ENCODE measurements at regions not wholly inside any gene's neighbourhood (a gene's known extent, or its start where the extent isn't known, plus 50 kb on each side); places are given as distances from the start of the nearest gene placed in this dataset.

DNA sequence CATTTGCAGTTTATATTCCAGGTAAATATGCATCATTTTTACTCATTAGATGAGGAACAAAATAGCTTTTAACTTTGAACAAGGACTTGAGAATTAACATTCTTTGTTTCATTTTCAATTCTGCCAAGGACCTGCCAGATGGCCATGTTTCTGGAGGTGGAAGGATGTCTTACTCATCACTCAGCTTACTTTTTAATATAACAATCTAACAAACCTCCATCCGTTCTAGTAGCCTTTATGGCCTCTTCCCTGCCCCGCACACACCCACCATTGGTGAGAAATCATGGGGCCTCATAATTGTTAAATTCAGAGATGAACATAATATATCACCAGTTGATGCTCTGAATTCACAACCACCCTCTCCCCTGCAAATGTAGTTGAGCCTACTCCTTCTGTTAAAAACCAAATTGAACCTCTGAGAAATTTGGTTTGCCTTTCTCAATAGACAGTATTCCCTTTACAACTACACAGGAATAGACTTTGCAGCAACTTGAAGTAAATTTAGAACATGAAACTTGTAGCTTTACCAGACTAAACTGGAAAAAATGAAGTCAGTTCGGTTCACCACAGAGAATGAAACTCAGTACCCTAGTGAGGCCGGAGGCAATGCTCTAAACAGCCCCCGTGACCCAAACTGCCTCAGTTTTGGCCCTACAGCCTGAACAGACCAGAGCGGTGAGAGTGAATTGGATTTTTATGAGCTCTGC, 50.1 kb upstream of the ACSL4 start:
- TF ChIP-seq, protein P1, sequence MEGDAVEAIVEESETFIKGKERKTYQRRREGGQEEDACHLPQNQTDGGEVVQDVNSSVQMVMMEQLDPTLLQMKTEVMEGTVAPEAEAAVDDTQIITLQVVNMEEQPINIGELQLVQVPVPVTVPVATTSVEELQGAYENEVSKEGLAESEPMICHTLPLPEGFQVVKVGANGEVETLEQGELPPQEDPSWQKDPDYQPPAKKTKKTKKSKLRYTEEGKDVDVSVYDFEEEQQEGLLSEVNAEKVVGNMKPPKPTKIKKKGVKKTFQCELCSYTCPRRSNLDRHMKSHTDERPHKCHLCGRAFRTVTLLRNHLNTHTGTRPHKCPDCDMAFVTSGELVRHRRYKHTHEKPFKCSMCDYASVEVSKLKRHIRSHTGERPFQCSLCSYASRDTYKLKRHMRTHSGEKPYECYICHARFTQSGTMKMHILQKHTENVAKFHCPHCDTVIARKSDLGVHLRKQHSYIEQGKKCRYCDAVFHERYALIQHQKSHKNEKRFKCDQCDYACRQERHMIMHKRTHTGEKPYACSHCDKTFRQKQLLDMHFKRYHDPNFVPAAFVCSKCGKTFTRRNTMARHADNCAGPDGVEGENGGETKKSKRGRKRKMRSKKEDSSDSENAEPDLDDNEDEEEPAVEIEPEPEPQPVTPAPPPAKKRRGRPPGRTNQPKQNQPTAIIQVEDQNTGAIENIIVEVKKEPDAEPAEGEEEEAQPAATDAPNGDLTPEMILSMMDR (IDR thresholded peaks at IDR 0.05; ENCODE audit: poor library complexity), result no peak
- TF ChIP-seq EZH2phosphoT487 (IDR thresholded peaks at IDR 0.05; ENCODE audit: low read depth, severe bottlenecking, unreplicated experiment) (no peak), EZH2 (IDR thresholded peaks at IDR 0.05; ENCODE audit: borderline replicate concordance) (no peak)
